Liver (tissue), 8 donors: ENCODE measurements at regions not wholly inside any gene's neighbourhood (a gene's known extent, or its start where the extent isn't known, plus 50 kb on each side); places are given as distances from the start of the nearest gene placed in this dataset.

Experiments used
- DNase-seq: peaks from one replicate; pipeline ENCODE4 v3.0.0-alpha.2; 2017; ENCODE audit warnings: low spot score
- H3K27ac ChIP-seq, 2 donors: one replicate each; pipeline ENCODE4 v1.7.0; 2013; ENCODE audit warnings: inconsistent platforms in 2 of 2, low read length in 2 of 2, control low read depth in 1 of 2, low read depth in 1 of 2, mild to moderate bottlenecking in 1 of 2
- H3K27me3 ChIP-seq, 4 donors: one replicate each; pipeline versions ENCODE4 v1.6.1 to v1.7.0; 2013; ENCODE audit warnings: low read length in 3 of 4, inconsistent platforms in 1 of 4, mild to moderate bottlenecking in 1 of 4, moderate library complexity in 1 of 4; ENCODE audit not compliant: control insufficient read depth in 4 of 4, insufficient read depth in 4 of 4
- H3K36me3 ChIP-seq, 4 donors: one replicate each; pipeline versions ENCODE4 v1.6.1 to v1.7.0; 2013; ENCODE audit warnings: low read length in 3 of 4, mild to moderate bottlenecking in 3 of 4, low read depth in 1 of 4, moderate library complexity in 1 of 4; ENCODE audit not compliant: control insufficient read depth in 4 of 4, insufficient read depth in 3 of 4
- H3K4me1 ChIP-seq, 4 donors: one replicate each; pipeline versions ENCODE4 v1.6.1 to v1.7.0; 2013; ENCODE audit warnings: low read length in 3 of 4, mild to moderate bottlenecking in 3 of 4, moderate library complexity in 1 of 4; ENCODE audit not compliant: control insufficient read depth in 4 of 4, insufficient read depth in 4 of 4
- H3K4me3 ChIP-seq, 3 donors: one replicate each; pipeline versions ENCODE4 v1.6.1 to v1.7.0; 2013; ENCODE audit warnings: low read length in 3 of 3, control low read depth in 1 of 3, low read depth in 1 of 3, mild to moderate bottlenecking in 1 of 3
- H3K9ac ChIP-seq, 2 donors: one replicate each; pipeline ENCODE4 v1.7.0; 2013; ENCODE audit warnings: low read length in 2 of 2, mild to moderate bottlenecking in 2 of 2, moderate library complexity in 2 of 2, control low read depth in 1 of 2, low read depth in 1 of 2
- H3K9me3 ChIP-seq, 4 donors: one replicate each; pipeline versions ENCODE4 v1.6.1 to v1.7.0; 2013; ENCODE audit warnings: low read length in 3 of 4; ENCODE audit not compliant: control insufficient read depth in 4 of 4
- EGR1 ChIP-seq, 2 donors: IDR thresholded peaks; 2 replicates each; pipeline ENCODE4 v1.6.1; 2016 to 2018; ENCODE audit warnings: antibody characterized with exemption in 2 of 2, low read depth in 2 of 2
- FOXA1 ChIP-seq: IDR thresholded peaks from 2 replicates; pipeline ENCODE4 v1.6.1; 2016; ENCODE audit warnings: antibody characterized with exemption
- FOXA2 ChIP-seq: IDR thresholded peaks from 2 replicates; pipeline ENCODE4 v1.6.1; 2016; ENCODE audit warnings: antibody characterized with exemption
- GABPA ChIP-seq, 2 donors: IDR thresholded peaks in 1 of 2; conservative IDR thresholded peaks in 1 of 2; 2 replicates each; pipeline ENCODE4 v1.6.1; 2016; ENCODE audit warnings: antibody characterized with exemption in 2 of 2, mild to moderate bottlenecking in 1 of 2, moderate library complexity in 1 of 2
- HNF4A ChIP-seq, 2 donors: conservative IDR thresholded peaks; 2 replicates each; pipeline ENCODE4 v1.6.1; 2016; ENCODE audit warnings: antibody characterized with exemption in 2 of 2, mild to moderate bottlenecking in 2 of 2
- HNF4G ChIP-seq: IDR thresholded peaks from 2 replicates; pipeline ENCODE4 v1.6.1; 2016; ENCODE audit warnings: antibody characterized with exemption
- NR2F2 ChIP-seq: IDR thresholded peaks from 2 replicates; pipeline ENCODE4 v1.6.1; 2016; ENCODE audit warnings: antibody characterized with exemption
- RAD21 ChIP-seq, 2 donors: IDR thresholded peaks; 2 replicates each; pipeline ENCODE4 v1.6.1; 2016; ENCODE audit warnings: antibody characterized with exemption in 2 of 2, mild to moderate bottlenecking in 2 of 2
- REST ChIP-seq: IDR thresholded peaks from 2 replicates; pipeline ENCODE4 v1.6.1; 2016; ENCODE audit warnings: antibody characterized with exemption, mild to moderate bottlenecking
- TAF1 ChIP-seq: conservative IDR thresholded peaks from 2 replicates; pipeline ENCODE4 v1.6.1; 2016; ENCODE audit warnings: antibody characterized with exemption, mild to moderate bottlenecking
- YY1 ChIP-seq: IDR thresholded peaks from 2 replicates; pipeline ENCODE4 v1.6.1; 2016; ENCODE audit warnings: antibody characterized with exemption, mild to moderate bottlenecking
- ZBTB33 ChIP-seq: IDR thresholded peaks from 2 replicates; pipeline ENCODE4 v1.6.1; 2016; ENCODE audit warnings: antibody characterized with exemption
- WGBS: extraction: QIAGEN DNeasy Blood & Tissue Kit; methylation state at CpG from one replicate; pipeline ENCODE4 v1.1.7; 2013; 5-methylcytosine and 5-hydroxymethylcytosine counted together
- TF ChIP-seq, protein P1 (sequence below): IDR thresholded peaks from 2 replicates; pipeline ENCODE4 v1.6.1; 2016; ENCODE audit warnings: antibody characterized with exemption
- TF ChIP-seq, protein P2 (sequence below): fragments of 150-350 bp; IDR thresholded peaks from 2 replicates; pipeline ENCODE4 v1.5.1; 2017; ENCODE audit warnings: improper control_type of control experiment, low read depth, low read length; ENCODE audit not compliant: missing input control
- TF ChIP-seq, protein P3 (sequence below): IDR thresholded peaks from 2 replicates; pipeline ENCODE4 v1.6.1; 2016; ENCODE audit warnings: antibody characterized with exemption
- donor health status: healthy.
- donor health status: healthy.
- donor health status: healthy.
- donor health status: healthy.
- donor health status: healthy.

- no peaks in the 10 kb centered on the region for H3K36me3 ChIP-seq
- H3K9ac ChIP-seq, result no peak overlapping the region
- peaks cover 0 to 3% (median 0%) of the 10 kb centered on the region in 4 donors for H3K27me3 ChIP-seq
- WGBS, result 87% methylated on average over 3 of the region's 3 CpGs
- TF ChIP-seq HNF4G (no peak), FOXA2 (no peak), EGR1 (IDR thresholded peaks at IDR 0.05; ENCODE audit: low read depth in 2 of 2) (no peak), YY1 (no peak), REST (no peak), TAF1 (no peak), NR2F2 (no peak)
- TF ChIP-seq, protein P1, sequence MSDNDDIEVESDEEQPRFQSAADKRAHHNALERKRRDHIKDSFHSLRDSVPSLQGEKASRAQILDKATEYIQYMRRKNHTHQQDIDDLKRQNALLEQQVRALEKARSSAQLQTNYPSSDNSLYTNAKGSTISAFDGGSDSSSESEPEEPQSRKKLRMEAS, result no peak
- TF ChIP-seq, protein P2, sequence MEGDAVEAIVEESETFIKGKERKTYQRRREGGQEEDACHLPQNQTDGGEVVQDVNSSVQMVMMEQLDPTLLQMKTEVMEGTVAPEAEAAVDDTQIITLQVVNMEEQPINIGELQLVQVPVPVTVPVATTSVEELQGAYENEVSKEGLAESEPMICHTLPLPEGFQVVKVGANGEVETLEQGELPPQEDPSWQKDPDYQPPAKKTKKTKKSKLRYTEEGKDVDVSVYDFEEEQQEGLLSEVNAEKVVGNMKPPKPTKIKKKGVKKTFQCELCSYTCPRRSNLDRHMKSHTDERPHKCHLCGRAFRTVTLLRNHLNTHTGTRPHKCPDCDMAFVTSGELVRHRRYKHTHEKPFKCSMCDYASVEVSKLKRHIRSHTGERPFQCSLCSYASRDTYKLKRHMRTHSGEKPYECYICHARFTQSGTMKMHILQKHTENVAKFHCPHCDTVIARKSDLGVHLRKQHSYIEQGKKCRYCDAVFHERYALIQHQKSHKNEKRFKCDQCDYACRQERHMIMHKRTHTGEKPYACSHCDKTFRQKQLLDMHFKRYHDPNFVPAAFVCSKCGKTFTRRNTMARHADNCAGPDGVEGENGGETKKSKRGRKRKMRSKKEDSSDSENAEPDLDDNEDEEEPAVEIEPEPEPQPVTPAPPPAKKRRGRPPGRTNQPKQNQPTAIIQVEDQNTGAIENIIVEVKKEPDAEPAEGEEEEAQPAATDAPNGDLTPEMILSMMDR, result no peak
- H3K4me3 ChIP-seq, result no peak overlapping the region
- no peak overlapping the region for H3K27ac ChIP-seq
- DNase-seq, result no peak
- no peaks in the 10 kb centered on the region for H3K4me1 ChIP-seq
- no peaks in the 10 kb centered on the region for H3K9me3 ChIP-seq
These were observed 544.1 kb downstream of the CD83 start for GRCh38 chr6:14661691-14662090.

- no peak for TF ChIP-seq HNF4A (conservative IDR thresholded peaks at IDR 0.05)
- TF ChIP-seq NR2F2, result no peak
- no peak for TF ChIP-seq RAD21 (IDR thresholded peaks at IDR 0.05)
- no peak for TF ChIP-seq TAF1
- Histone ChIP-seq H3K4me1 (no peaks in the 10 kb centered on the region), H3K27ac (no peak overlapping the region), H3K27me3 (no peaks in the 10 kb centered on the region), H3K9ac (no peak overlapping the region), H3K4me3 (no peak overlapping the region), H3K36me3 (no peaks in the 10 kb centered on the region), H3K9me3 (no peaks in the 10 kb centered on the region)
- DNase-seq, result no peak
- WGBS, result 73% methylated on average over 6 of the region's 6 CpGs
These were observed 546.6 kb downstream of the CD83 start for GRCh38 chr6:14664112-14664601.

- Histone ChIP-seq H3K36me3 (no peaks in the 10 kb centered on the region), H3K9ac (no peak overlapping the region), H3K4me3 (no peak overlapping the region), H3K9me3 (no peaks in the 10 kb centered on the region), H3K4me1 (no peaks in the 10 kb centered on the region), H3K27ac (no peak overlapping the region), H3K27me3 (no peaks in the 10 kb centered on the region)
- WGBS, result 80% methylated on average over 11 of the region's 11 CpGs
- no peak for DNase-seq
- TF ChIP-seq EGR1 (IDR thresholded peaks at IDR 0.05; ENCODE audit: low read depth in 2 of 2) (no peak), GABPA (IDR thresholded peaks at IDR 0.05 in 1 of 2, conservative IDR thresholded peaks at IDR 0.05 in 1 of 2) (no peak), REST (no peak), ZBTB33 (no peak), RAD21 (IDR thresholded peaks at IDR 0.05) (no peak), FOXA1 (no peak), HNF4G (no peak)
- TF ChIP-seq, protein P3, sequence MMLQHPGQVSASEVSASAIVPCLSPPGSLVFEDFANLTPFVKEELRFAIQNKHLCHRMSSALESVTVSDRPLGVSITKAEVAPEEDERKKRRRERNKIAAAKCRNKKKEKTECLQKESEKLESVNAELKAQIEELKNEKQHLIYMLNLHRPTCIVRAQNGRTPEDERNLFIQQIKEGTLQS, result no peak
- TF ChIP-seq, protein P1, result no peak
These were observed 547.2 kb downstream of the CD83 start for GRCh38 chr6:14664621-14665315.
